ENCODE measurements at regions not wholly inside any gene's neighbourhood (a gene's known extent, or its start where the extent isn't known, plus 50 kb on each side); places are given as distances from the start of the nearest gene placed in this dataset.

- 14 to 16% methylated on average over 2 of the region's 2 CpGs for WGBS, 2 experiments (ENCODE audit: low coverage in 1 of 2, low lambda C conversion rate in 2 of 2, missing lambda C conversion rate in 2 of 2)
- no peaks in the 10 kb centered on the region for H3K79me2 ChIP-seq (ENCODE audit: insufficient read depth)
- no peaks in the 10 kb centered on the region for H3K4me1 ChIP-seq (ENCODE audit: insufficient read depth)
- no peak overlapping the region for H3K27ac ChIP-seq
- no peak overlapping the region for H3K4me3 ChIP-seq
- no peak overlapping the region for H3K4me2 ChIP-seq (ENCODE audit: unreplicated experiment)
- no peaks in the 10 kb centered on the region for H3K27me3 ChIP-seq (replicated peaks; ENCODE audit: insufficient read depth)
- H3K9me2 ChIP-seq (ENCODE audit: insufficient read depth) = no peaks in the 10 kb centered on the region
- no peak for TF ChIP-seq EZH2phosphoT487 (IDR thresholded peaks at IDR 0.05; ENCODE audit: insufficient read depth, low read depth)
- H3F3A ChIP-seq (ENCODE audit: insufficient read depth) = no peaks in the 10 kb centered on the region
- no peak overlapping the region for H3K9ac ChIP-seq
- no peaks in the 10 kb centered on the region for H3K9me3 ChIP-seq (ENCODE audit: low read depth)
- in situ Hi-C loops (cut with MboI) = no loop called here
- H4K20me1 ChIP-seq (ENCODE audit: insufficient read depth) = no peaks in the 10 kb centered on the region
- no peak overlapping the region for H2AFZ ChIP-seq
- H3K36me3 ChIP-seq (ENCODE audit: low read depth) = no peaks in the 10 kb centered on the region
- DNase-seq = no peak
Measured at GRCh38 chr4:162349395-162349794, 185.6 kb upstream of the FSTL5 start.

GRCh38 chr4:162347842-162348213, 184.0 kb upstream of the FSTL5 start:
- Histone ChIP-seq H3K4me3 (no peak overlapping the region), H3K9ac (no peak overlapping the region), H3K9me3 (ENCODE audit: low read depth) (no peaks in the 10 kb centered on the region), H3K4me2 (ENCODE audit: unreplicated experiment) (no peak overlapping the region), H3K27me3 (replicated peaks; ENCODE audit: insufficient read depth) (no peaks in the 10 kb centered on the region), H3K36me3 (ENCODE audit: low read depth) (no peaks in the 10 kb centered on the region), H3K9me2 (ENCODE audit: insufficient read depth) (no peaks in the 10 kb centered on the region), H3K27ac (no peak overlapping the region), H3K79me2 (ENCODE audit: insufficient read depth) (no peaks in the 10 kb centered on the region), H2AFZ (no peak overlapping the region), H3F3A (ENCODE audit: insufficient read depth) (no peaks in the 10 kb centered on the region), H4K20me1 (ENCODE audit: insufficient read depth) (no peaks in the 10 kb centered on the region), H3K4me1 (ENCODE audit: insufficient read depth) (no peaks in the 10 kb centered on the region)
- DNase-seq = no peak
- no peak for TF ChIP-seq EZH2phosphoT487 (IDR thresholded peaks at IDR 0.05; ENCODE audit: insufficient read depth, low read depth)
- no peak for TF ChIP-seq EZH2 (IDR thresholded peaks at IDR 0.05; ENCODE audit: insufficient read depth, poor library complexity, severe bottlenecking)
- WGBS, 2 experiments (ENCODE audit: low coverage in 1 of 2, low lambda C conversion rate in 2 of 2, missing lambda C conversion rate in 2 of 2) = 4 to 5% methylated on average over 3 of the region's 3 CpGs
- in situ Hi-C loops (cut with MboI) = no loop called here

- no peaks in the 10 kb centered on the region for H3K36me3 ChIP-seq (ENCODE audit: low read depth)
- WGBS, 2 experiments (ENCODE audit: low coverage in 1 of 2, low lambda C conversion rate in 2 of 2, missing lambda C conversion rate in 2 of 2) = 3 to 4% methylated on average over 2 of the region's 2 CpGs
- no peaks in the 10 kb centered on the region for H3K27me3 ChIP-seq (replicated peaks; ENCODE audit: insufficient read depth)
- H3K79me2 ChIP-seq (ENCODE audit: insufficient read depth) = no peaks in the 10 kb centered on the region
- H4K20me1 ChIP-seq (ENCODE audit: insufficient read depth) = no peaks in the 10 kb centered on the region
- no peaks in the 10 kb centered on the region for H3F3A ChIP-seq (ENCODE audit: insufficient read depth)
- no peak overlapping the region for H2AFZ ChIP-seq
- in situ Hi-C loops (cut with MboI) = no loop called here
- no peak overlapping the region for H3K4me2 ChIP-seq (ENCODE audit: unreplicated experiment)
- no peak for DNase-seq
- no peak overlapping the region for H3K9ac ChIP-seq
- H3K9me3 ChIP-seq (ENCODE audit: low read depth) = no peaks in the 10 kb centered on the region
- TF ChIP-seq EZH2phosphoT487 (IDR thresholded peaks at IDR 0.05; ENCODE audit: insufficient read depth, low read depth) = no peak
- TF ChIP-seq EZH2 (IDR thresholded peaks at IDR 0.05; ENCODE audit: insufficient read depth, poor library complexity, severe bottlenecking) = no peak
- no peaks in the 10 kb centered on the region for H3K4me1 ChIP-seq (ENCODE audit: insufficient read depth)
- H3K27ac ChIP-seq = no peak overlapping the region
- H3K4me3 ChIP-seq = no peak overlapping the region
- H3K9me2 ChIP-seq (ENCODE audit: insufficient read depth) = no peaks in the 10 kb centered on the region
Measured at GRCh38 chr4:162347156-162347841, 183.5 kb upstream of the FSTL5 start.

- in situ Hi-C loops (cut with MboI) = no loop called here
- Histone ChIP-seq H3K79me2 (ENCODE audit: insufficient read depth) (no peaks in the 10 kb centered on the region), H3K27me3 (replicated peaks; ENCODE audit: insufficient read depth) (no peaks in the 10 kb centered on the region), H2AFZ (no peak overlapping the region), H4K20me1 (ENCODE audit: insufficient read depth) (no peaks in the 10 kb centered on the region), H3K27ac (no peak overlapping the region), H3K9me3 (ENCODE audit: low read depth) (no peaks in the 10 kb centered on the region), H3K9me2 (ENCODE audit: insufficient read depth) (no peaks in the 10 kb centered on the region), H3F3A (ENCODE audit: insufficient read depth) (no peaks in the 10 kb centered on the region), H3K4me3 (no peak overlapping the region), H3K4me1 (ENCODE audit: insufficient read depth) (no peaks in the 10 kb centered on the region), H3K36me3 (ENCODE audit: low read depth) (no peaks in the 10 kb centered on the region), H3K9ac (no peak overlapping the region), H3K4me2 (ENCODE audit: unreplicated experiment) (no peak overlapping the region)
- 0% methylated on average over 1 of the region's 1 CpG for WGBS, 2 experiments (ENCODE audit: low coverage in 1 of 2, low lambda C conversion rate in 2 of 2, missing lambda C conversion rate in 2 of 2)
- TF ChIP-seq EZH2phosphoT487 (IDR thresholded peaks at IDR 0.05; ENCODE audit: insufficient read depth, low read depth) (no peak), EZH2 (IDR thresholded peaks at IDR 0.05; ENCODE audit: insufficient read depth, poor library complexity, severe bottlenecking) (no peak)
- no peak for DNase-seq
Measured at GRCh38 chr4:162343967-162344366, 180.2 kb upstream of the FSTL5 start.

GRCh38 chr4:162341533-162341932, 177.7 kb upstream of the FSTL5 start:
- TF ChIP-seq EZH2phosphoT487 (IDR thresholded peaks at IDR 0.05; ENCODE audit: insufficient read depth, low read depth) = no peak
- TF ChIP-seq EZH2 (IDR thresholded peaks at IDR 0.05; ENCODE audit: insufficient read depth, poor library complexity, severe bottlenecking) = no peak
- Histone ChIP-seq H3K27me3 (replicated peaks; ENCODE audit: insufficient read depth) (no peaks in the 10 kb centered on the region), H3K27ac (no peak overlapping the region), H4K20me1 (ENCODE audit: insufficient read depth) (no peaks in the 10 kb centered on the region), H3K9me2 (ENCODE audit: insufficient read depth) (no peaks in the 10 kb centered on the region), H3K4me1 (ENCODE audit: insufficient read depth) (no peaks in the 10 kb centered on the region), H3K9ac (no peak overlapping the region), H3K4me3 (no peak overlapping the region), H3K9me3 (ENCODE audit: low read depth) (no peaks in the 10 kb centered on the region), H3K4me2 (ENCODE audit: unreplicated experiment) (no peak overlapping the region), H3K36me3 (ENCODE audit: low read depth) (no peaks in the 10 kb centered on the region), H3K79me2 (ENCODE audit: insufficient read depth) (no peaks in the 10 kb centered on the region), H2AFZ (no peak overlapping the region), H3F3A (ENCODE audit: insufficient read depth) (no peaks in the 10 kb centered on the region)
- no peak for DNase-seq
- WGBS, 2 experiments (ENCODE audit: low coverage in 1 of 2, low lambda C conversion rate in 2 of 2, missing lambda C conversion rate in 2 of 2) = 6 to 7% methylated on average over 2 of the region's 2 CpGs
- in situ Hi-C loops (cut with MboI) = no loop called here
